ENCODE measurements at regions not wholly inside any gene's neighbourhood (a gene's known extent, or its start where the extent isn't known, plus 50 kb on each side); places are given as distances from the start of the nearest gene placed in this dataset.

DNA sequence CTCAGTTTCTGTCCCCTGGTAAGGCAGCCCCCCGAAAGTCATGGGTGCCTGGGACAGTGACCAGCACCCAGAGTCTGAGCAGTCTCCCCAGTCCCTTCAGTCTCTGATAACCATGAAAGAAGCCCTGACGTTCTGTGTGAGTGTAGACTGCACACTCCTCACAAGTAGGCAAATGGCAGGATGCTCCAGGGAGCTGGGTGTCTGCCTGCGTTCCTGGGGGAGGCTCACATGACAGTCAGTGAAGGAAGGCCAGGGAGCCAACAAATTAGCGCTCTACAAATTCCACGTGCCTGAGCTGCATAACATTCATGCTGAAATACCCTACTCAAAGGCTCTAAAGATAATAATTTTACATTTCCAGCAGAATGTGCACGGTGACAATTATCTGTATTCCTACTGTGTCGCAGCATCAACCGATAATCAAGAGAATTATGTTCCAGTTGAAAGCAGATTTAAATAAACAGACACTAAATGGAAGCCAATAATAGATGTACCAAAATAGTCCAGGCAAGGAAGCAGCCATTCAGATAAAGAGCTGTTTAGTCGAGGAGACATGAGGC, 56.3 kb downstream of the ASCL1 start:
- H3K36me3 ChIP-seq (replicated peaks in 1 of 2; ENCODE audit: control extremely low read depth in 1 of 2, control insufficient read depth in 1 of 2, extremely low read depth in 1 of 2, insufficient read depth in 2 of 2, low read length in 1 of 2) = no peaks in the 10 kb centered on the region
- no peak overlapping the region for H3K4me2 ChIP-seq (replicated peaks; ENCODE audit: low read depth, low read length, poor library complexity, severe bottlenecking)
- Mint-ChIP-seq H3K4me1 (no peaks in the 10 kb centered on the region), H3K4me3 (no peak overlapping the region), H3K27ac (no peak overlapping the region), H3K27me3 (peaks cover 22% of the 10 kb centered on the region), H3K9me3 (ENCODE audit: insufficient read depth) (no peaks in the 10 kb centered on the region)
- TF ChIP-seq EZH2 (IDR thresholded peaks at IDR 0.05; ENCODE audit: borderline replicate concordance, insufficient read depth, low read depth, low read length, poor library complexity, severe bottlenecking) = no peak
- TF ChIP-seq, protein P1, sequence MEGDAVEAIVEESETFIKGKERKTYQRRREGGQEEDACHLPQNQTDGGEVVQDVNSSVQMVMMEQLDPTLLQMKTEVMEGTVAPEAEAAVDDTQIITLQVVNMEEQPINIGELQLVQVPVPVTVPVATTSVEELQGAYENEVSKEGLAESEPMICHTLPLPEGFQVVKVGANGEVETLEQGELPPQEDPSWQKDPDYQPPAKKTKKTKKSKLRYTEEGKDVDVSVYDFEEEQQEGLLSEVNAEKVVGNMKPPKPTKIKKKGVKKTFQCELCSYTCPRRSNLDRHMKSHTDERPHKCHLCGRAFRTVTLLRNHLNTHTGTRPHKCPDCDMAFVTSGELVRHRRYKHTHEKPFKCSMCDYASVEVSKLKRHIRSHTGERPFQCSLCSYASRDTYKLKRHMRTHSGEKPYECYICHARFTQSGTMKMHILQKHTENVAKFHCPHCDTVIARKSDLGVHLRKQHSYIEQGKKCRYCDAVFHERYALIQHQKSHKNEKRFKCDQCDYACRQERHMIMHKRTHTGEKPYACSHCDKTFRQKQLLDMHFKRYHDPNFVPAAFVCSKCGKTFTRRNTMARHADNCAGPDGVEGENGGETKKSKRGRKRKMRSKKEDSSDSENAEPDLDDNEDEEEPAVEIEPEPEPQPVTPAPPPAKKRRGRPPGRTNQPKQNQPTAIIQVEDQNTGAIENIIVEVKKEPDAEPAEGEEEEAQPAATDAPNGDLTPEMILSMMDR (IDR thresholded peaks at IDR 0.05) = no peak
- no peak overlapping the region for H3K27ac ChIP-seq (ENCODE audit: low read length in 2 of 2)
- H4K20me1 ChIP-seq (ENCODE audit: control insufficient read depth, insufficient read depth, low read length, poor library complexity, severe bottlenecking) = no peaks in the 10 kb centered on the region
- peaks cover 0 to 7% (median 2%) of the 10 kb centered on the region in 4 experiments for H3K27me3 ChIP-seq (replicated peaks in 1 of 4; ENCODE audit: control extremely low read depth in 1 of 4, control insufficient read depth in 3 of 4, insufficient read depth in 4 of 4, low read length in 3 of 4)
- ChIA-PET CTCF (no interaction called here), POLR2A (no interaction called here)
- no peak overlapping the region for H2AFZ ChIP-seq (ENCODE audit: insufficient read depth, low read depth, low read length, poor library complexity, severe bottlenecking)
- H3K9ac ChIP-seq (ENCODE audit: low read length) = no peak overlapping the region
- ATAC-seq (ENCODE audit: low read depth) = no peak
- no peak overlapping the region for H3K4me3 ChIP-seq (ENCODE audit: control extremely low read depth in 1 of 5, extremely low read depth in 1 of 5, insufficient read depth in 1 of 5, low read depth in 2 of 5, low read length in 4 of 5)
- H3K4me1 ChIP-seq (ENCODE audit: control insufficient read depth in 2 of 2, insufficient read depth in 2 of 2, low read length in 2 of 2) = no peaks in the 10 kb centered on the region
- intact Hi-C loops (cut with micrococcal nuclease) = no loop called here
- H3K9me3 ChIP-seq (ENCODE audit: control extremely low read depth in 1 of 3, control insufficient read depth in 2 of 3, insufficient read depth in 1 of 3, low read length in 2 of 3) = peaks cover 0 to 3% (median 0%) of the 10 kb centered on the region in 3 donors
- 61% methylated on average over 6 of the region's 9 CpGs for WGBS (ENCODE audit: insufficient coverage)
- H3K79me2 ChIP-seq (ENCODE audit: control insufficient read depth, insufficient read depth, low read length) = no peaks in the 10 kb centered on the region
- no peak for DNase-seq

DNA sequence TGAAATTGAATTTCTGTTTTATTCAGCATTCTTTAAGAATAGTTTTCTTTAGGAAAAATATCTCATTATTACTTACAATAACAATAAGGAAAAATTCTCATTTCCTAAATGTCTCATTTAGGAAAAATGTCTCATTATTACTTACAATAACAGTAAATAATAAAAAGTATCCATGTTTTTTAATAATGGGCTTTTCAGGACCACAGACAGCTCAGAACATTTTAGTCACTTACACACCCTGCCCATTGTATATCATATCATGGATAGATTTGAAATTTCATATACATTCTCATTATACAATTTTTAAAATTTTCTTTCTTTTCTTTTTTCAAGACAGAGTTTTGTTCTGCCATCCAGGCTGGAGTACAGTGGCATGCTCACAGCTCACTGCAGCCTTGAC, 58.9 kb downstream of the ASCL1 start:
- TF ChIP-seq, protein P1 (IDR thresholded peaks at IDR 0.05) = no peak
- no peak for TF ChIP-seq EZH2 (IDR thresholded peaks at IDR 0.05; ENCODE audit: borderline replicate concordance, insufficient read depth, low read depth, low read length, poor library complexity, severe bottlenecking)
- Mint-ChIP-seq H3K4me1 (no peaks in the 10 kb centered on the region), H3K4me3 (no peak overlapping the region), H3K27ac (no peak overlapping the region), H3K9me3 (ENCODE audit: insufficient read depth) (no peaks in the 10 kb centered on the region), H3K27me3 (peaks cover 16% of the 10 kb centered on the region)
- Histone ChIP-seq H3K27me3 (replicated peaks in 1 of 4; ENCODE audit: control extremely low read depth in 1 of 4, control insufficient read depth in 3 of 4, insufficient read depth in 4 of 4, low read length in 3 of 4) (peaks cover 0 to 7% (median 2%) of the 10 kb centered on the region in 4 experiments), H3K9ac (ENCODE audit: low read length) (no peak overlapping the region), H3K27ac (ENCODE audit: low read length in 2 of 2) (no peak overlapping the region), H3K4me2 (replicated peaks; ENCODE audit: low read depth, low read length, poor library complexity, severe bottlenecking) (no peak overlapping the region), H3K79me2 (ENCODE audit: control insufficient read depth, insufficient read depth, low read length) (no peaks in the 10 kb centered on the region), H3K4me3 (ENCODE audit: control extremely low read depth in 1 of 5, extremely low read depth in 1 of 5, insufficient read depth in 1 of 5, low read depth in 2 of 5, low read length in 4 of 5) (no peak overlapping the region), H3K4me1 (ENCODE audit: control insufficient read depth in 2 of 2, insufficient read depth in 2 of 2, low read length in 2 of 2) (no peaks in the 10 kb centered on the region), H2AFZ (ENCODE audit: insufficient read depth, low read depth, low read length, poor library complexity, severe bottlenecking) (no peak overlapping the region), H4K20me1 (ENCODE audit: control insufficient read depth, insufficient read depth, low read length, poor library complexity, severe bottlenecking) (no peaks in the 10 kb centered on the region), H3K9me3 (ENCODE audit: control extremely low read depth in 1 of 3, control insufficient read depth in 2 of 3, insufficient read depth in 1 of 3, low read length in 2 of 3) (peaks cover 0 to 3% (median 0%) of the 10 kb centered on the region in 3 donors), H3K36me3 (replicated peaks in 1 of 2; ENCODE audit: control extremely low read depth in 1 of 2, control insufficient read depth in 1 of 2, extremely low read depth in 1 of 2, insufficient read depth in 2 of 2, low read length in 1 of 2) (no peaks in the 10 kb centered on the region)
- ChIA-PET CTCF (no interaction called here), POLR2A (no interaction called here)
- intact Hi-C loops (cut with micrococcal nuclease) = no loop called here
- no peak for DNase-seq
- ATAC-seq (ENCODE audit: low read depth) = no peak
